PC-3 (cell line): ENCODE measurements at regions not wholly inside any gene's neighbourhood (a gene's known extent, or its start where the extent isn't known, plus 50 kb on each side); places are given as distances from the start of the nearest gene placed in this dataset.

Source experiments
- CTCF ChIP-seq: fragments of 300-600 bp; sonication (generic); conservative IDR thresholded peaks from 2 replicates; pipeline ENCODE4 v1.5.1; 2017; ENCODE audit warnings: antibody characterized with exemption, low read depth, mild to moderate bottlenecking, low read length
- EZH2 ChIP-seq: fragments of 300-600 bp; sonication (generic); IDR thresholded peaks from one replicate; pipeline ENCODE4 v1.6.1; 2017; ENCODE audit warnings: antibody characterized with exemption, mild to moderate bottlenecking, low read length; ENCODE audit not compliant: unreplicated experiment
- EZH2phosphoT487 ChIP-seq: fragments of 300-600 bp; sonication (generic); IDR thresholded peaks from 2 replicates; pipeline ENCODE4 v1.6.1; 2018; ENCODE audit warnings: mild to moderate bottlenecking, antibody characterized with exemption, low read length, borderline replicate concordance

GRCh38 chr14:101497684-101498525 is 63.4 kb upstream of the DIO3 start:
- TF ChIP-seq EZH2 (no peak), CTCF (no peak), EZH2phosphoT487 (no peak)
